ENCODE measurements at regions not wholly inside any gene's neighbourhood (a gene's known extent, or its start where the extent isn't known, plus 50 kb on each side); places are given as distances from the start of the nearest gene placed in this dataset.

GRCh38 chr15:88745065-88745464 is 58.2 kb upstream of the ACAN start:
- no peak for TF ChIP-seq CTCF (IDR thresholded peaks at IDR 0.05)
- H3K27me3 ChIP-seq = peaks cover 34% of the 10 kb centered on the region
- H3K4me3 ChIP-seq (ENCODE audit: low read depth in 1 of 2, low read length in 1 of 2) = no peak overlapping the region
- H3K4me1 ChIP-seq (ENCODE audit: control insufficient read depth in 1 of 2, insufficient read depth in 1 of 2, low read depth in 1 of 2, low read length in 1 of 2) = no peaks in the 10 kb centered on the region
- no peaks in the 10 kb centered on the region for H3K9me3 ChIP-seq
- H3K36me3 ChIP-seq = no peaks in the 10 kb centered on the region
- H3K27ac ChIP-seq = no peak overlapping the region

- Histone ChIP-seq H3K4me1 (ENCODE audit: control insufficient read depth in 1 of 2, insufficient read depth in 1 of 2, low read depth in 1 of 2, low read length in 1 of 2) (no peaks in the 10 kb centered on the region), H3K27ac (no peak overlapping the region), H3K9me3 (no peaks in the 10 kb centered on the region), H3K27me3 (peaks cover 39% of the 10 kb centered on the region), H3K4me3 (ENCODE audit: low read depth in 1 of 2, low read length in 1 of 2) (no peak overlapping the region), H3K36me3 (no peaks in the 10 kb centered on the region)
- no peak for TF ChIP-seq CTCF (IDR thresholded peaks at IDR 0.05)
These were observed 57.5 kb upstream of the ACAN start for GRCh38 chr15:88745696-88746095.

GRCh38 chr15:88746451-88746850 is 56.8 kb upstream of the ACAN start:
- Histone ChIP-seq H3K4me1 (ENCODE audit: control insufficient read depth in 1 of 2, insufficient read depth in 1 of 2, low read depth in 1 of 2, low read length in 1 of 2) (no peaks in the 10 kb centered on the region), H3K9me3 (no peaks in the 10 kb centered on the region), H3K36me3 (no peaks in the 10 kb centered on the region), H3K27ac (no peak overlapping the region), H3K27me3 (peaks cover 42% of the 10 kb centered on the region), H3K4me3 (ENCODE audit: low read depth in 1 of 2, low read length in 1 of 2) (no peak overlapping the region)
- TF ChIP-seq CTCF (IDR thresholded peaks at IDR 0.05) = no peak

- no peaks in the 10 kb centered on the region for H3K36me3 ChIP-seq
- H3K9me3 ChIP-seq = no peaks in the 10 kb centered on the region
- no peak for TF ChIP-seq CTCF (IDR thresholded peaks at IDR 0.05)
- H3K4me1 ChIP-seq (ENCODE audit: control insufficient read depth in 1 of 2, insufficient read depth in 1 of 2, low read depth in 1 of 2, low read length in 1 of 2) = no peaks in the 10 kb centered on the region
- H3K4me3 ChIP-seq (ENCODE audit: low read depth in 1 of 2, low read length in 1 of 2) = no peak overlapping the region
- no peak overlapping the region for H3K27ac ChIP-seq
- H3K27me3 ChIP-seq = peaks cover 47% of the 10 kb centered on the region
These were observed 56.1 kb upstream of the ACAN start for GRCh38 chr15:88747111-88747510.

- no peaks in the 10 kb centered on the region for H3K9me3 ChIP-seq
- no peaks in the 10 kb centered on the region for H3K4me1 ChIP-seq (ENCODE audit: control insufficient read depth in 1 of 2, insufficient read depth in 1 of 2, low read depth in 1 of 2, low read length in 1 of 2)
- no peak overlapping the region for H3K4me3 ChIP-seq (ENCODE audit: low read depth in 1 of 2, low read length in 1 of 2)
- peaks cover 52% of the 10 kb centered on the region for H3K27me3 ChIP-seq
- no peaks in the 10 kb centered on the region for H3K36me3 ChIP-seq
- H3K27ac ChIP-seq = no peak overlapping the region
- TF ChIP-seq CTCF (IDR thresholded peaks at IDR 0.05) = no peak
These were observed 55.6 kb upstream of the ACAN start for GRCh38 chr15:88747631-88748030.

GRCh38 chr15:88748081-88748480 is 55.2 kb upstream of the ACAN start:
- Histone ChIP-seq H3K4me3 (ENCODE audit: low read depth in 1 of 2, low read length in 1 of 2) (no peak overlapping the region), H3K27ac (no peak overlapping the region), H3K9me3 (no peaks in the 10 kb centered on the region), H3K36me3 (no peaks in the 10 kb centered on the region), H3K27me3 (peaks cover 55% of the 10 kb centered on the region), H3K4me1 (ENCODE audit: control insufficient read depth in 1 of 2, insufficient read depth in 1 of 2, low read depth in 1 of 2, low read length in 1 of 2) (no peaks in the 10 kb centered on the region)
- TF ChIP-seq CTCF (IDR thresholded peaks at IDR 0.05) = no peak

All from neutrophil (primary cell).